Endothelial cell (in vitro differentiated cells): ENCODE measurements at regions not wholly inside any gene's neighbourhood (a gene's known extent, or its start where the extent isn't known, plus 50 kb on each side); places are given as distances from the start of the nearest gene placed in this dataset.

Experiments used
- DNase-seq: peaks from one replicate; pipeline ENCODE4 v3.0.0; 2021; ENCODE audit warnings: low spot score
- H3K27ac Mint-ChIP-seq: one replicate; pipeline ENCODE4 v1.8.0; 2021; ENCODE audit warnings: mixed read lengths, inconsistent platforms; ENCODE audit not compliant: unreplicated experiment
- H3K27me3 Mint-ChIP-seq: one replicate; pipeline ENCODE4 v1.8.0; 2021; ENCODE audit warnings: mild to moderate bottlenecking, moderate library complexity, mixed read lengths, inconsistent platforms; ENCODE audit not compliant: unreplicated experiment
- H3K36me3 Mint-ChIP-seq: one replicate; pipeline ENCODE4 v1.8.0; 2021; ENCODE audit warnings: mild to moderate bottlenecking, low read depth, mixed read lengths, inconsistent platforms; ENCODE audit not compliant: unreplicated experiment
- H3K4me1 Mint-ChIP-seq: one replicate; pipeline ENCODE4 v1.8.0; 2021; ENCODE audit warnings: mild to moderate bottlenecking, mixed read lengths, inconsistent platforms; ENCODE audit not compliant: unreplicated experiment
- H3K4me3 Mint-ChIP-seq: one replicate; pipeline ENCODE4 v1.8.0; 2021; ENCODE audit warnings: mild to moderate bottlenecking, mixed read lengths, inconsistent platforms; ENCODE audit not compliant: unreplicated experiment
- H3K9me3 Mint-ChIP-seq: one replicate; pipeline ENCODE4 v1.8.0; 2021; ENCODE audit warnings: mixed read lengths, inconsistent platforms; ENCODE audit not compliant: unreplicated experiment
- TF ChIP-seq, protein P1 (sequence below): fragments of 200-600 bp; sonication (generic); IDR thresholded peaks from one replicate; pipeline ENCODE4 v1.5.0; 2021; ENCODE audit warnings: antibody characterized with exemption; ENCODE audit not compliant: unreplicated experiment

DNA sequence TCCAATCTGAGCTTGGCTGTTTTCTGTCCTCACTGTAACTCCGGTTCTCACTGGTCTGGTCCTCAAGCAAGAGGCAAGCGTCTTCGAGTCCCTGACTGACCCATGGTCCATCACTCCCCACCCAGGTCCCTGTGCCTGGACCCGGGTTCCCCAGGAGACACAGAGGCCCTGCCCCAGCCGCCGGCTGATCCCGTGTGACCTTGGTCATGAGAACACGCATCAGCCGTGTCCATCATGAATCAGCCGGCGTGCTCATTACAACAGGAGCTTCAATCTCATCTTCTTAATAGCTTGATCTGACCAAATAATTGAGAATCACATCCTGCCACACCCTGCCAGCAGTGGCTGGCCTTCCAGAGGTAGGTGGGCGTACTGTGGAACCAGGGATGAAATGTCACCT lies 545.1 kb downstream of the BRD1 start:
- H3K4me3 Mint-ChIP-seq: no peak overlapping the region
- peaks cover 2% of the 10 kb centered on the region for H3K27me3 Mint-ChIP-seq
- H3K9me3 Mint-ChIP-seq: no peaks in the 10 kb centered on the region
- no peak for DNase-seq
- H3K27ac Mint-ChIP-seq: no peak overlapping the region
- no peaks in the 10 kb centered on the region for H3K4me1 Mint-ChIP-seq
- TF ChIP-seq, protein P1, sequence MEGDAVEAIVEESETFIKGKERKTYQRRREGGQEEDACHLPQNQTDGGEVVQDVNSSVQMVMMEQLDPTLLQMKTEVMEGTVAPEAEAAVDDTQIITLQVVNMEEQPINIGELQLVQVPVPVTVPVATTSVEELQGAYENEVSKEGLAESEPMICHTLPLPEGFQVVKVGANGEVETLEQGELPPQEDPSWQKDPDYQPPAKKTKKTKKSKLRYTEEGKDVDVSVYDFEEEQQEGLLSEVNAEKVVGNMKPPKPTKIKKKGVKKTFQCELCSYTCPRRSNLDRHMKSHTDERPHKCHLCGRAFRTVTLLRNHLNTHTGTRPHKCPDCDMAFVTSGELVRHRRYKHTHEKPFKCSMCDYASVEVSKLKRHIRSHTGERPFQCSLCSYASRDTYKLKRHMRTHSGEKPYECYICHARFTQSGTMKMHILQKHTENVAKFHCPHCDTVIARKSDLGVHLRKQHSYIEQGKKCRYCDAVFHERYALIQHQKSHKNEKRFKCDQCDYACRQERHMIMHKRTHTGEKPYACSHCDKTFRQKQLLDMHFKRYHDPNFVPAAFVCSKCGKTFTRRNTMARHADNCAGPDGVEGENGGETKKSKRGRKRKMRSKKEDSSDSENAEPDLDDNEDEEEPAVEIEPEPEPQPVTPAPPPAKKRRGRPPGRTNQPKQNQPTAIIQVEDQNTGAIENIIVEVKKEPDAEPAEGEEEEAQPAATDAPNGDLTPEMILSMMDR: no peak
- no peaks in the 10 kb centered on the region for H3K36me3 Mint-ChIP-seq

DNA sequence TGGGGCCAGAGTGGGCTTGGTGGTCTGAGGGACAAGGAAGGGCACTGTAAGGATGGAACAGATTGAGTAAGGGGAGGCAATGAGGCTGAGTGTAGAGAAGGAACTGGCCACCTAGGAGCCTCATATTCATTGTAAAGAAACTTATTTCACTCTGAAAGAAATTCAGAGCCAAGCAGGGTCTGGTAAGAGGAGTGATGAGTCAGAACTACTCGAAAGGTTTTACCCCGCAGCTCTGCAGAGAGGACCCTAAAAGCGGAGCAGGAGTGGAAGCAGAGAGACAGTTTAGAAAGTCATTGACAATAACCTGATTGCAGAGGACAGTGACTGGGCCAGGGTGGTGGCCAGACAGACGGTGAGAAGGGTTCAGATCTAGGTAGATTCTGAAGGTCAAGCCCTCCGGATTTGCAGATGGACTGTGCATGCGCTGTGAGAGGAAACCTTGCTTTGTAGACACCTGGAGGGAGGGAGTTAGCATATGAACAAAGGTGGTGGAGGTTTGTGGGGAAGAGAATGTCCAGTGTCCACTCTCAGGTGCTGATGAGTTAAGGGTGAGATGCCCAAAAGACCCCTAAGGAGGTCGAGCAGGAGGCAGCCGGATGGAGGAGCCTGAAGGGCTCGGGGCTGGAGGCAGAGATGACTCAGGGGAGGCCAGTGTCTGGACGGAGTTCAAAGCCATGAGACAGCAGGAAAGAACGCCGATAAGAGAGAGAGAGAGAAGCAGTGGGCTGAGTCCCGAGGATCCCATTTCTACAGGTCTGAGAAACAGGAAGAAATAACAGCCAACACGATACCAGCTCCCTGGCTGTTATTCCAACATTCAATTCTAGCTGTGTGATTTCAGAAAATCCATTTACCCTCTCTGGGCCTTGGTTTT lies 546.0 kb downstream of the BRD1 start:
- Mint-ChIP-seq H3K27me3 (peaks cover 2% of the 10 kb centered on the region), H3K36me3 (no peaks in the 10 kb centered on the region), H3K27ac (no peak overlapping the region), H3K9me3 (no peaks in the 10 kb centered on the region), H3K4me3 (no peak overlapping the region), H3K4me1 (no peaks in the 10 kb centered on the region)
- TF ChIP-seq, protein P1: no peak
- DNase-seq: no peak

- Mint-ChIP-seq H3K36me3 (no peaks in the 10 kb centered on the region), H3K4me1 (no peaks in the 10 kb centered on the region), H3K27me3 (peaks cover 6% of the 10 kb centered on the region), H3K4me3 (no peak overlapping the region), H3K9me3 (no peaks in the 10 kb centered on the region), H3K27ac (no peak overlapping the region)
- DNase-seq: no peak
- TF ChIP-seq, protein P1: no peak
Observed at GRCh38 chr22:49278340-49278739, 549.3 kb downstream of the BRD1 start.

- no peak overlapping the region for H3K4me3 Mint-ChIP-seq
- H3K9me3 Mint-ChIP-seq: no peaks in the 10 kb centered on the region
- no peaks in the 10 kb centered on the region for H3K4me1 Mint-ChIP-seq
- peaks cover 6% of the 10 kb centered on the region for H3K27me3 Mint-ChIP-seq
- no peaks in the 10 kb centered on the region for H3K36me3 Mint-ChIP-seq
- DNase-seq: no peak
- TF ChIP-seq, protein P1: no peak
- no peak overlapping the region for H3K27ac Mint-ChIP-seq
Observed at GRCh38 chr22:49276567-49276966, 551.1 kb downstream of the BRD1 start.

GRCh38 chr22:49274754-49275380 lies 552.8 kb downstream of the BRD1 start:
- Mint-ChIP-seq H3K36me3 (no peaks in the 10 kb centered on the region), H3K9me3 (no peaks in the 10 kb centered on the region), H3K27me3 (peaks cover 6% of the 10 kb centered on the region), H3K27ac (no peak overlapping the region), H3K4me1 (no peaks in the 10 kb centered on the region), H3K4me3 (no peak overlapping the region)
- DNase-seq: no peak
- TF ChIP-seq, protein P1: no peak
